SK-N-SH (cell line): ENCODE measurements at regions not wholly inside any gene's neighbourhood (a gene's known extent, or its start where the extent isn't known, plus 50 kb on each side); places are given as distances from the start of the nearest gene placed in this dataset.

Source experiments
- CTCF ChIA-PET: fragments of 300-600, 350-600 bp; formaldehyde crosslinking; extraction: SDS; loops from one replicate; lab custom pipeline; 2021; lab: Yijun Ruan, JAX
- POLR2A ChIA-PET: fragments of 350-600 bp; sonication (Branson Sonifier 250); formaldehyde crosslinking; extraction: SDS; loops from one replicate; lab custom pipeline; 2020; ENCODE audit warnings: antibody characterized with exemption, inconsistent platforms; lab: Yijun Ruan, JAX
- DNase-seq: peaks from one replicate; pipeline ENCODE4 v3.0.0; 2012
- H2AFZ ChIP-seq: fragments of 200-600 bp; sonication (generic); 2 replicates; pipeline ENCODE4 v1.8.1; 2016; ENCODE audit warnings: antibody characterized with exemption, mild to moderate bottlenecking, low read depth
- H3F3A ChIP-seq: fragments of 200-600 bp; sonication (generic); replicated peaks from 2 replicates; pipeline ENCODE3; 2016; ENCODE audit warnings: antibody characterized with exemption, mild to moderate bottlenecking; ENCODE audit not compliant: insufficient read depth
- H3K27ac ChIP-seq, 2 experiments: fragments of 200-500 bp in 1 of 2; fragments of 200-600 bp in 1 of 2; sonication (Bioruptor generic) in 1 of 2; sonication (generic), shearing (Covaris generic) in 1 of 2; 2 replicates each; pipeline versions ENCODE4 v1.5.1 to v1.6.1; 2014 to 2016; ENCODE audit warnings: low read depth in 2 of 2, inconsistent platforms in 1 of 2, low read length in 1 of 2, mild to moderate bottlenecking in 1 of 2, mixed read lengths in 1 of 2
- H3K27me3 ChIP-seq: fragments of 200-600 bp; sonication (generic), shearing (Covaris generic); 2 replicates; pipeline ENCODE4 v1.6.1; 2016; ENCODE audit warnings: mixed run types; ENCODE audit not compliant: insufficient read depth
- H3K36me3 ChIP-seq, 2 experiments: fragments of 200-500 bp in 1 of 2; fragments of 200-600 bp in 1 of 2; sonication (Bioruptor generic) in 1 of 2; sonication (generic) in 1 of 2; replicated peaks in 1 of 2; 2 replicates each; pipeline versions ENCODE3 to v1.5.1; 2014 to 2016; ENCODE audit warnings: low read length in 1 of 2, mild to moderate bottlenecking in 1 of 2; ENCODE audit not compliant: insufficient read depth in 2 of 2, control insufficient read depth in 1 of 2
- H3K4me1 ChIP-seq, 2 experiments: fragments of 200-500 bp in 1 of 2; fragments of 200-600 bp in 1 of 2; sonication (Bioruptor generic) in 1 of 2; sonication (generic), shearing (Covaris generic) in 1 of 2; 2 replicates each; pipeline versions ENCODE4 v1.5.1 to v1.6.1; 2014 to 2016; ENCODE audit warnings: low read depth in 1 of 2, low read length in 1 of 2, mixed run types in 1 of 2; ENCODE audit not compliant: insufficient read depth in 2 of 2, control insufficient read depth in 1 of 2
- H3K4me2 ChIP-seq: fragments of 200-600 bp; sonication (generic), shearing (Covaris generic); 2 replicates; pipeline ENCODE4 v1.6.1; 2017; ENCODE audit warnings: mixed run types
- H3K4me3 ChIP-seq, 2 experiments: fragments of 200-500 bp in 1 of 2; fragments of 200-600 bp in 1 of 2; sonication (Bioruptor generic) in 1 of 2; sonication (generic), shearing (Covaris generic) in 1 of 2; 2 replicates each; pipeline versions ENCODE4 v1.5.1 to v1.8.1; 2014 to 2016; ENCODE audit warnings: low read depth in 2 of 2, inconsistent platforms in 1 of 2, low read length in 1 of 2, mild to moderate bottlenecking in 1 of 2, mixed read lengths in 1 of 2, moderate library complexity in 1 of 2
- H3K79me2 ChIP-seq: fragments of 200-600 bp; sonication (generic); 2 replicates; pipeline ENCODE4 v1.8.1; 2017; ENCODE audit warnings: mild to moderate bottlenecking; ENCODE audit not compliant: insufficient read depth
- H3K9ac ChIP-seq: fragments of 200-600 bp; sonication (generic); 2 replicates; pipeline ENCODE4 v1.6.1; 2017; ENCODE audit warnings: mixed run types
- H3K9me2 ChIP-seq: fragments of 200-600 bp; sonication (generic); 2 replicates; pipeline ENCODE4 v1.6.1; 2017; ENCODE audit warnings: mixed run types
- H3K9me3 ChIP-seq: fragments of 200-600 bp; sonication (generic); 2 replicates; pipeline ENCODE4 v1.6.1; 2017; ENCODE audit warnings: mixed run types, mild to moderate bottlenecking, moderate library complexity
- H4K20me1 ChIP-seq: fragments of 200-600 bp; sonication (generic); 2 replicates; pipeline ENCODE4 v1.6.1; 2017; ENCODE audit warnings: mild to moderate bottlenecking, mixed run types; ENCODE audit not compliant: insufficient read depth
- CTCF ChIP-seq: fragments of 200-600 bp; sonication (generic); IDR thresholded peaks from 2 replicates; pipeline ENCODE4 v1.6.1; 2017; ENCODE audit warnings: antibody characterized with exemption, mild to moderate bottlenecking, moderate library complexity
- ELF1 ChIP-seq: IDR thresholded peaks from 2 replicates; pipeline ENCODE4 v1.4.0; 2012
- EZH2phosphoT487 ChIP-seq: fragments of 200-600 bp; sonication (generic); IDR thresholded peaks from 2 replicates; pipeline ENCODE4 v1.6.1; 2017; ENCODE audit warnings: low read depth, mixed run types, mild to moderate bottlenecking, antibody characterized with exemption, moderate library complexity, borderline replicate concordance
- FOXJ3 ChIP-seq: sonication (generic); formaldehyde crosslinking; IDR thresholded peaks from 2 replicates; pipeline ENCODE4 v1.5.1; 2020; ENCODE audit warnings: mild to moderate bottlenecking, missing genetic modification reagents
- GABPA ChIP-seq: IDR thresholded peaks from 2 replicates; pipeline ENCODE4 v1.4.0; 2012; ENCODE audit warnings: low read depth, mild to moderate bottlenecking
- GATA2 ChIP-seq: sonication (generic); formaldehyde crosslinking; IDR thresholded peaks from 2 replicates; pipeline ENCODE4 v1.5.0; 2020; ENCODE audit warnings: mild to moderate bottlenecking, missing genetic modification reagents
- IRF3 ChIP-seq: fragments of 150-350 bp; IDR thresholded peaks from 2 replicates; pipeline ENCODE4 v1.6.1; 2016; ENCODE audit warnings: mild to moderate bottlenecking, low read depth, low read length
- JUND ChIP-seq: IDR thresholded peaks from 2 replicates; pipeline ENCODE4 v1.4.0; 2012
- MXI1 ChIP-seq: IDR thresholded peaks from 2 replicates; pipeline ENCODE4 v1.6.1; 2012; ENCODE audit warnings: mild to moderate bottlenecking, low read depth, low read length, improper control_type of control experiment
- NFIC ChIP-seq: IDR thresholded peaks from 2 replicates; pipeline ENCODE4 v1.4.0; 2012; ENCODE audit warnings: borderline replicate concordance
- NRF1 ChIP-seq: IDR thresholded peaks from 2 replicates; pipeline ENCODE4 v1.6.1; 2012; ENCODE audit warnings: low read depth, mild to moderate bottlenecking, low read length
- POLR2AphosphoS5 ChIP-seq: IDR thresholded peaks from 2 replicates; pipeline ENCODE4 v1.6.1; 2012; ENCODE audit warnings: low read depth, low read length
- RAD21 ChIP-seq: IDR thresholded peaks from 2 replicates; pipeline ENCODE4 v1.6.1; 2012; ENCODE audit warnings: mild to moderate bottlenecking, low read length
- RCOR1 ChIP-seq: fragments of 150-350 bp; IDR thresholded peaks from 2 replicates; pipeline ENCODE4 v1.6.1; 2017; ENCODE audit warnings: antibody characterized with exemption, low read length
- RXRA ChIP-seq: IDR thresholded peaks from 2 replicates; pipeline ENCODE4 v1.4.0; 2012; ENCODE audit warnings: low read depth, mild to moderate bottlenecking, borderline replicate concordance
- SIN3A ChIP-seq: IDR thresholded peaks from 2 replicates; pipeline ENCODE4 v1.6.1; 2012; ENCODE audit warnings: low read depth, mild to moderate bottlenecking, low read length, moderate library complexity, borderline replicate concordance
- SMC3 ChIP-seq: IDR thresholded peaks from 2 replicates; pipeline ENCODE4 v1.6.1; 2012; ENCODE audit warnings: low read depth, low read length, improper control_type of control experiment
- TEAD4 ChIP-seq: IDR thresholded peaks from 2 replicates; pipeline ENCODE4 v1.4.0; 2012; ENCODE audit warnings: mild to moderate bottlenecking, borderline replicate concordance; ENCODE audit not compliant: insufficient read depth
- YY1 ChIP-seq: IDR thresholded peaks from 2 replicates; pipeline ENCODE4 v1.4.0; 2012; ENCODE audit warnings: low read depth, mild to moderate bottlenecking
- WGBS: methylation state at CpG from one replicate; pipeline ENCODE4 v1.1.6; 2017; ENCODE audit warnings: low lambda C conversion rate; 5-methylcytosine and 5-hydroxymethylcytosine counted together
- TF ChIP-seq, protein P1 (sequence below): fragments of 150-350 bp; IDR thresholded peaks from 2 replicates; pipeline ENCODE4 v1.6.1; 2017; ENCODE audit warnings: antibody characterized with exemption, low read length, low read depth, borderline replicate concordance
- TF ChIP-seq, protein P2 (sequence below): IDR thresholded peaks from 2 replicates; pipeline ENCODE4 v1.4.0; 2012; ENCODE audit warnings: low read depth
- TF ChIP-seq, protein P3 (sequence below): IDR thresholded peaks from 2 replicates; pipeline ENCODE4 v1.4.0; 2012; ENCODE audit warnings: low read depth, borderline replicate concordance

DNA sequence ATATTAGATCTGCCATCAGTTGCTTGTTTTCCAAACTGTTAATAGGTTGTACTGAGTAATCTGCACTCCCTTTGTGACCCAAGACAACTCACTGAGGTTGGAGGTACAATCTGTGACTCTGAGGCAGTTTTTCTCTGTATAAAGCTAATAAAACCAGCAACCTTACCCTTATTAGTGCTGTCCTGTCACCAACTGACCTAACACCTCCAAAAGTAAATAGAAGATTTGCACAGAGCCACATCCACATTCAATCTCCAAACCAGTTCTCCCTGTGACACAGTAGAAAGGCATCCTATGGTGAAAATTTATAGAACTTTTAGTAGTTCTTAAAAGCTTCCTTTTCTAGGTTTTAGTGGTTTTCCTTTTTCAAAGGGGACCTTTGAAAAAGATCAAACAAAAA lies 140.4 kb upstream of the ADGRL2 start:
- Histone ChIP-seq H3K4me1 (peaks cover 0 to 4% of the 10 kb centered on the region in 2 experiments; a peak in 2 of 4 replicates), H3K79me2 (no peaks in the 10 kb centered on the region), H3K27ac (no peak overlapping the region), H3K9me2 (no peaks in the 10 kb centered on the region), H3F3A (peaks cover 3% of the 10 kb centered on the region), H3K36me3 (no peaks in the 10 kb centered on the region), H3K4me3 (no peak overlapping the region), H3K4me2 (no peak overlapping the region), H3K9me3 (no peaks in the 10 kb centered on the region), H2AFZ (no peak overlapping the region), H3K27me3 (no peaks in the 10 kb centered on the region), H3K9ac (no peak overlapping the region), H4K20me1 (no peaks in the 10 kb centered on the region)
- POLR2A ChIA-PET: no interaction called here
- TF ChIP-seq TEAD4: no peak
- TF ChIP-seq RAD21: no peak
- TF ChIP-seq IRF3: no peak
- no peak for TF ChIP-seq MXI1
- no peak for TF ChIP-seq YY1
- TF ChIP-seq SIN3A: no peak
- no peak for TF ChIP-seq RXRA
- TF ChIP-seq, protein P1, sequence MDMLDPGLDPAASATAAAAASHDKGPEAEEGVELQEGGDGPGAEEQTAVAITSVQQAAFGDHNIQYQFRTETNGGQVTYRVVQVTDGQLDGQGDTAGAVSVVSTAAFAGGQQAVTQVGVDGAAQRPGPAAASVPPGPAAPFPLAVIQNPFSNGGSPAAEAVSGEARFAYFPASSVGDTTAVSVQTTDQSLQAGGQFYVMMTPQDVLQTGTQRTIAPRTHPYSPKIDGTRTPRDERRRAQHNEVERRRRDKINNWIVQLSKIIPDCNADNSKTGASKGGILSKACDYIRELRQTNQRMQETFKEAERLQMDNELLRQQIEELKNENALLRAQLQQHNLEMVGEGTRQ: no peak
- no peak for TF ChIP-seq GABPA
- TF ChIP-seq, protein P2, sequence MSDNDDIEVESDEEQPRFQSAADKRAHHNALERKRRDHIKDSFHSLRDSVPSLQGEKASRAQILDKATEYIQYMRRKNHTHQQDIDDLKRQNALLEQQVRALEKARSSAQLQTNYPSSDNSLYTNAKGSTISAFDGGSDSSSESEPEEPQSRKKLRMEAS: no peak
- TF ChIP-seq, protein P3, sequence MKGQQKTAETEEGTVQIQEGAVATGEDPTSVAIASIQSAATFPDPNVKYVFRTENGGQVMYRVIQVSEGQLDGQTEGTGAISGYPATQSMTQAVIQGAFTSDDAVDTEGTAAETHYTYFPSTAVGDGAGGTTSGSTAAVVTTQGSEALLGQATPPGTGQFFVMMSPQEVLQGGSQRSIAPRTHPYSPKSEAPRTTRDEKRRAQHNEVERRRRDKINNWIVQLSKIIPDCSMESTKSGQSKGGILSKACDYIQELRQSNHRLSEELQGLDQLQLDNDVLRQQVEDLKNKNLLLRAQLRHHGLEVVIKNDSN: no peak
- DNase-seq: no peak
- CTCF ChIA-PET: no interaction called here

DNA sequence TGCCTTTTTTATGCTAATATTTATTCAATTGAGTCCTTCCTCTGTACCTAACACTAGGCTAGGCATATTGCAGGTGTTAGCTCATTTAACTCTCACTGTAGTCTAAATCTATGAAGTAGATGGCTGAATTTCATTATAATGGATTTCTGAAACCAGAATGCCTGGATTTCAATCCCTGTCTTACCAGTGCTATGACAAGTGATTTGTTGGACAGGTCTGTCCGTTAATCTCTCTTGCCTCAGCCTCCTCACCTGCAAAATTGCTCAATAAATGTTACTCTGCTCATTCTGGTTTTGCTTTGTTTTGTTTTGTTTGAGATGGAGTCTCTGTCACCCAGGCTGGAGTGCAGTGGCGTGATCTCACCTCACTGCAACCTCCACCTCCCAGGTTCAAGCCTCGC lies 146.1 kb upstream of the ADGRL2 start:
- no peaks in the 10 kb centered on the region for H3K36me3 ChIP-seq
- H3K4me3 ChIP-seq: no peak overlapping the region
- no peaks in the 10 kb centered on the region for H3K27me3 ChIP-seq
- DNase-seq: no peak
- no peak overlapping the region for H2AFZ ChIP-seq
- no peak overlapping the region for H3K27ac ChIP-seq
- no peak overlapping the region for H3K9ac ChIP-seq
- H3K4me2 ChIP-seq: no peak overlapping the region
- H3K9me2 ChIP-seq: no peaks in the 10 kb centered on the region
- CTCF ChIA-PET: no interaction called here
- no peaks in the 10 kb centered on the region for H3K79me2 ChIP-seq
- POLR2A ChIA-PET: no interaction called here
- H4K20me1 ChIP-seq: no peaks in the 10 kb centered on the region
- no peaks in the 10 kb centered on the region for H3K4me1 ChIP-seq
- WGBS: 80% methylated on average over 2 of the region's 3 CpGs
- no peaks in the 10 kb centered on the region for H3K9me3 ChIP-seq
- H3F3A ChIP-seq: no peaks in the 10 kb centered on the region
- TF ChIP-seq CTCF (no peak), GATA2 (CRISPR knock-in tag) (no peak), ELF1 (no peak), SMC3 (no peak), TEAD4 (no peak), EZH2phosphoT487 (no peak), RCOR1 (no peak), JUND (no peak), NFIC (no peak), IRF3 (no peak), MXI1 (no peak), GABPA (no peak), FOXJ3 (CRISPR knock-in tag) (no peak), POLR2AphosphoS5 (no peak), RAD21 (no peak), NRF1 (no peak)
- TF ChIP-seq, protein P2: no peak
